ENCODE measurements at regions not wholly inside any gene's neighbourhood (a gene's known extent, or its start where the extent isn't known, plus 50 kb on each side); places are given as distances from the start of the nearest gene placed in this dataset.

DNA sequence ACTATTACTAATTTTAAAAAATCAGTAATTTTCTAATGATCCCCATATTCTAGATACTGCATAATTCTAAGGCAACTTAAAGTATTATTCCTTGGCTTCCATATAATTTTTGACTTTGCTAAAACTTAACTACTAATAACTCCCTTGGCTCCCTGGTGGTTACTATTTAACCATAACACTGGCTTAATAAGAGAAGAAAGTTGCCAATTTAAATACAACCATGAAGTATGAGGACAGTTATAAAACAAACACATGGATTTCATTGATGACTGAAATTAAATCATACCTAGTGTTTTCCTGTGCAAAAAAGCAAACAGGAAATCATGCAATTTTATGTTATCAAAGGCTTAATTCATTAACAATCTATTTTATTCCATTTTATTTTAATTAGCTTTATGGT lies 1073.9 kb downstream of the GRM8 start:
- DNase-seq, result no peak
- Histone ChIP-seq H3K27me3 (no peaks in the 10 kb centered on the region), H3K27ac (no peak overlapping the region), H3K36me3 (no peaks in the 10 kb centered on the region), H3K4me3 (no peak overlapping the region), H3K9me3 (peaks cover 0 to 14% (median 1%) of the 10 kb centered on the region in 12 donors), H3K4me1 (no peaks in the 10 kb centered on the region)
- no peak for ATAC-seq
- no peak for TF ChIP-seq POLR2A (IDR thresholded peaks at IDR 0.05)
- TF ChIP-seq, protein P1, sequence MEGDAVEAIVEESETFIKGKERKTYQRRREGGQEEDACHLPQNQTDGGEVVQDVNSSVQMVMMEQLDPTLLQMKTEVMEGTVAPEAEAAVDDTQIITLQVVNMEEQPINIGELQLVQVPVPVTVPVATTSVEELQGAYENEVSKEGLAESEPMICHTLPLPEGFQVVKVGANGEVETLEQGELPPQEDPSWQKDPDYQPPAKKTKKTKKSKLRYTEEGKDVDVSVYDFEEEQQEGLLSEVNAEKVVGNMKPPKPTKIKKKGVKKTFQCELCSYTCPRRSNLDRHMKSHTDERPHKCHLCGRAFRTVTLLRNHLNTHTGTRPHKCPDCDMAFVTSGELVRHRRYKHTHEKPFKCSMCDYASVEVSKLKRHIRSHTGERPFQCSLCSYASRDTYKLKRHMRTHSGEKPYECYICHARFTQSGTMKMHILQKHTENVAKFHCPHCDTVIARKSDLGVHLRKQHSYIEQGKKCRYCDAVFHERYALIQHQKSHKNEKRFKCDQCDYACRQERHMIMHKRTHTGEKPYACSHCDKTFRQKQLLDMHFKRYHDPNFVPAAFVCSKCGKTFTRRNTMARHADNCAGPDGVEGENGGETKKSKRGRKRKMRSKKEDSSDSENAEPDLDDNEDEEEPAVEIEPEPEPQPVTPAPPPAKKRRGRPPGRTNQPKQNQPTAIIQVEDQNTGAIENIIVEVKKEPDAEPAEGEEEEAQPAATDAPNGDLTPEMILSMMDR (IDR thresholded peaks at IDR 0.05), result no peak
- intact Hi-C loops (cut with DNase I), result no loop called here

DNA sequence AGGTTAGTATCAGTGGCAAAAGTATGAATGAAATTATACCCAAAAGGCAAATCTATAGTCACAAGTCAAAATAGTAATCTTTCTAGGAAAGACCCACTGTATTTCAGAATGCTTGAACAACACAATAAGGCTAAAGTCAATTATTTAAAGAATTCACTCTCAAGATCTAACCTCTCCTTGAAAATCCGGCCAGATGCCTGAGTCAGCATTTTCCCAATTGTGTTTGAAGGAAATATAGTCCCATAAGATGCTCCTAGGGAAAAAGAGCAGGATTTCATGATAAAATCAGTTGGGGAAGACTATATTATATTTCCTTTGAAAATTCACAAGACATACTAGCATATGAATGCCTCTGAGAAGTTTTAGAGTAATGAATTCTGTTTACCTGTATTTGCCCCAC lies 1075.0 kb downstream of the GRM8 start:
- DNase-seq (no peak), ATAC-seq (no peak)
- WGBS, 4 donors, result 47 to 61% (median 54%) methylated on average over 1 of the region's 1 CpG
- intact Hi-C loops (cut with DNase I), result no loop called here
- TF ChIP-seq POLR2A (IDR thresholded peaks at IDR 0.05), result no peak
- TF ChIP-seq, protein P1 (IDR thresholded peaks at IDR 0.05), result no peak
- Histone ChIP-seq H3K4me1 (no peaks in the 10 kb centered on the region), H3K36me3 (no peaks in the 10 kb centered on the region), H3K4me3 (no peak overlapping the region), H3K27me3 (no peaks in the 10 kb centered on the region), H3K27ac (no peak overlapping the region), H3K9me3 (peaks cover 0 to 16% (median 0%) of the 10 kb centered on the region in 12 donors)

DNA sequence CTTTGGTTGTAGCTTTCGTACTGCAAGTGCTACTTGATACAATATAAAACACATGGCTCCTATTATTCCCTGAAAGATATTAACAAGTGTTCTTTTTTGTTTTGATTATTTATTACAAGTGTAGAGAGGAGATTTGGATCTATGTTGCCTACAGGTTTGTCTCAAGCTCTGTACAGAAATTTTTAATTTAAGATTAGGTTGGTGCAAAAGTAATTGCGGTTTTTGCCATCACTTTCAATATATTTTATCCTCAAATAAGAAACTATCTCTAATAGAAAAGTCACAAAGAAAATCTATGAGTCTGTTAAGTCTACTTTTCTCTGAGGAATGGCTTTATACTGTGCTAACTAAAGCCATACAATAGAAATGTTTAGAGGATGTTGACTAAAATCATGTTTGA lies 1086.1 kb downstream of the GRM8 start:
- no peak for DNase-seq
- intact Hi-C loops (cut with DNase I), result no loop called here
- WGBS, 4 donors, result 74 to 80% (median 76%) methylated on average over 2 of the region's 2 CpGs

DNA sequence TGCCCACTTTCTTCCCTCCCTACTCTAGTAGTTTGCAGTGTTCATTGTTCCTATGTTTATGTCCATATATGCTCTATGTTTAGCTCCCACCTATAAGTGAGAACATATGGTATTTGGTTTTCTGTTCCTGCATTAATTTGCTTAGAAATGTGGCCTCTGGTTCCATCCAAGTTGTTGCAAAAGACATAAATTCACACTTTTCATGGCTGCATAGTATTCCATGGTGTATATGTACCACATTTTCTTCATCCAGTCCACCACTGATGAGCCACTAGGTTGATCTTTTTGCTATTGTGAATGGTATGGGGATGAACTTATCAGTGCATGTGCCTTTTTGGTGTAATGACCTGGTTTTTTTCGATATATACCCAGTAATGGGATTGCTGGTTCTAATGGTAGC lies 1089.1 kb downstream of the GRM8 start:
- no peaks in the 10 kb centered on the region for H3K4me1 ChIP-seq
- 48 to 64% (median 59%) methylated on average over 1 of the region's 1 CpG for WGBS, 4 donors
- H3K4me3 ChIP-seq, result no peak overlapping the region
- no peaks in the 10 kb centered on the region for H3K36me3 ChIP-seq
- H3K27ac ChIP-seq, result no peak overlapping the region
- H3K9me3 ChIP-seq, result peaks cover 0 to 24% (median 0%) of the 10 kb centered on the region in 12 donors
- TF ChIP-seq, protein P1 (IDR thresholded peaks at IDR 0.05), result no peak
- no peak for TF ChIP-seq POLR2A (IDR thresholded peaks at IDR 0.05)
- intact Hi-C loops (cut with DNase I), result no loop called here
- no peaks in the 10 kb centered on the region for H3K27me3 ChIP-seq
- ATAC-seq (no peak), DNase-seq (no peak)

More for the DNA sequence above, 1086.1 kb downstream of the GRM8 start:
- peaks cover 0 to 17% (median 0%) of the 10 kb centered on the region in 12 donors for H3K9me3 ChIP-seq
- ATAC-seq, result no peak
- H3K4me1 ChIP-seq, result no peaks in the 10 kb centered on the region
- no peak overlapping the region for H3K4me3 ChIP-seq
- no peak overlapping the region for H3K27ac ChIP-seq
- no peaks in the 10 kb centered on the region for H3K27me3 ChIP-seq
- H3K36me3 ChIP-seq, result no peaks in the 10 kb centered on the region
- TF ChIP-seq POLR2A (IDR thresholded peaks at IDR 0.05), result no peak
- TF ChIP-seq, protein P1 (IDR thresholded peaks at IDR 0.05), result no peak
